ENCODE measurements at regions not wholly inside any gene's neighbourhood (a gene's known extent, or its start where the extent isn't known, plus 50 kb on each side); places are given as distances from the start of the nearest gene placed in this dataset.

DNA sequence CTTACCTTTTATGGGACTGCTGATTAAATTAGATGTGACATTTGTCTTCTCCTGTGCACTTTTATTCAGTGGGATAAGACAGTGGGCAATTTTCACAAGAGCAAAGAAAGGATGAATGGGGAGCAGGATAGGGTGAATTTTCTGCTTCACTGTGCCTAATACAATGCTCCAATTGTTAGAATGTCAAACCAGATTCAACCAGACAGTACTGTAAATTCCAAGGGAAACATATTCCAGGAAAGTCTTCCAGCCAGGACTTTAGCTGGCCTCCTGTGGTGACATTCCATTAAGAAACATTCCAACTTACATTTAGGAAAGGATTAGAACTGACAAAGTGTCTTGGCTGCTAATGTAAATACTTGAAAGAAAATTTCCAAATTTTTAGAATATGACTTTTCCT is 100.1 kb upstream of the PROK2 start:
- Histone ChIP-seq H3K27ac (ENCODE audit: low read length) (no peak overlapping the region), H3K9me2 (replicated peaks; ENCODE audit: insufficient read depth, low read length) (no peaks in the 10 kb centered on the region), H3K36me3 (ENCODE audit: insufficient read depth, low read length) (no peaks in the 10 kb centered on the region), H3K4me2 (ENCODE audit: low read depth, low read length, poor library complexity, severe bottlenecking) (no peak overlapping the region), H3K9ac (ENCODE audit: low read length) (no peak overlapping the region), H3K4me3 (ENCODE audit: low read length) (no peak overlapping the region), H2AFZ (ENCODE audit: low read length) (no peak overlapping the region), H3K79me2 (ENCODE audit: low read length) (no peaks in the 10 kb centered on the region), H4K20me1 (ENCODE audit: insufficient read depth, low read depth, low read length) (no peaks in the 10 kb centered on the region), H3K27me3 (ENCODE audit: low read length) (no peaks in the 10 kb centered on the region), H3K9me3 (ENCODE audit: low read length) (no peaks in the 10 kb centered on the region), H3K4me1 (ENCODE audit: low read length) (no peaks in the 10 kb centered on the region)
- DNase-seq, result no peak

DNA sequence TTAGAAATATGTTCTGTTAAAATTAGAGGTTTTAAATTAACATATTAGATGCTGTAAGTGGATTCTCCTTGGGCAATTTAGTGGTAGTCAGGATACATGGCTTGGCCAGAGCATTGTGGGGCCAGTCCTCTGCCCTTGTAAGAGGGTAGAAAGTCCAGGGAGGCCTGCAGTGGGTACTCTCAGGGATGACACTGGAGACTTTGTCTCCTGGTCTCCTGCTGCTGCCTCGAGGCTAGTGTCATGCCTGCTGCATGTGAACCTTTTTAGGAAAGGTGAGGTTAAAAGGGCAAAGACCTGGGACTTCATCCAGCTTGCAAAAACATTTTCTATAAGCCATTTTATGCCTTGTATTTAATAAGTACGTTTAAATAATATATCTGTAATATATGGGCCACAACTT is 96.8 kb upstream of the PROK2 start:
- Histone ChIP-seq H3K36me3 (ENCODE audit: insufficient read depth, low read length) (no peaks in the 10 kb centered on the region), H3K9me3 (ENCODE audit: low read length) (no peaks in the 10 kb centered on the region), H3K4me1 (ENCODE audit: low read length) (no peaks in the 10 kb centered on the region), H3K79me2 (ENCODE audit: low read length) (no peaks in the 10 kb centered on the region), H3K27ac (ENCODE audit: low read length) (no peak overlapping the region), H3K9me2 (replicated peaks; ENCODE audit: insufficient read depth, low read length) (no peaks in the 10 kb centered on the region), H3K4me2 (ENCODE audit: low read depth, low read length, poor library complexity, severe bottlenecking) (no peak overlapping the region), H2AFZ (ENCODE audit: low read length) (no peak overlapping the region), H4K20me1 (ENCODE audit: insufficient read depth, low read depth, low read length) (0 out of 2 replicates have a peak, but pooled peaks cover 3% of the 10 kb centered on the region), H3K27me3 (ENCODE audit: low read length) (no peaks in the 10 kb centered on the region), H3K9ac (ENCODE audit: low read length) (no peak overlapping the region), H3K4me3 (ENCODE audit: low read length) (no peak overlapping the region)
- no peak for DNase-seq

DNA sequence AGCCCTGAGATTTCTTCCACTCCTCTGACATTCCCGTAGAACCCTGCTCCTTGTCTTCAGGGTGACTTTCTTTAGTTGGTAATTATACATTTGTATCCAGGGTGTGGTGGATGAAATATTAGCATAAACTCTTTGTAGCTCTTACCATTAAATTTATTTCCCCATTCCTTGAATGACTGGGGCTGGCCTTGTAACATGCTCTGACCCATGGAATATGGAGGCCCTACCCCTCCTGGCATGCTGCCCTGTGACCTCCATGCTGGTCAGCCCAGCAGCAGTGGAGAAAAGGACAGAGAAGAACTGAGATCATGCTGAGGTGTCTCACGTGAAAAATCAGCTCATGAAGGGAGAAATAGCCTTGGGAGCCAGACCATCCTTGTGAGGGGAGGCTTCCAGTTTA is 96.1 kb upstream of the PROK2 start:
- Histone ChIP-seq H3K9ac (ENCODE audit: low read length) (no peak overlapping the region), H3K27ac (ENCODE audit: low read length) (no peak overlapping the region), H3K4me3 (ENCODE audit: low read length) (no peak overlapping the region), H3K9me2 (replicated peaks; ENCODE audit: insufficient read depth, low read length) (no peaks in the 10 kb centered on the region), H3K79me2 (ENCODE audit: low read length) (no peaks in the 10 kb centered on the region), H2AFZ (ENCODE audit: low read length) (no peak overlapping the region), H3K4me1 (ENCODE audit: low read length) (no peaks in the 10 kb centered on the region), H3K9me3 (ENCODE audit: low read length) (no peaks in the 10 kb centered on the region), H3K27me3 (ENCODE audit: low read length) (no peaks in the 10 kb centered on the region), H4K20me1 (ENCODE audit: insufficient read depth, low read depth, low read length) (0 out of 2 replicates have a peak, but pooled peaks cover 6% of the 10 kb centered on the region), H3K4me2 (ENCODE audit: low read depth, low read length, poor library complexity, severe bottlenecking) (no peak overlapping the region), H3K36me3 (ENCODE audit: insufficient read depth, low read length) (no peaks in the 10 kb centered on the region)
- no peak for DNase-seq

DNA sequence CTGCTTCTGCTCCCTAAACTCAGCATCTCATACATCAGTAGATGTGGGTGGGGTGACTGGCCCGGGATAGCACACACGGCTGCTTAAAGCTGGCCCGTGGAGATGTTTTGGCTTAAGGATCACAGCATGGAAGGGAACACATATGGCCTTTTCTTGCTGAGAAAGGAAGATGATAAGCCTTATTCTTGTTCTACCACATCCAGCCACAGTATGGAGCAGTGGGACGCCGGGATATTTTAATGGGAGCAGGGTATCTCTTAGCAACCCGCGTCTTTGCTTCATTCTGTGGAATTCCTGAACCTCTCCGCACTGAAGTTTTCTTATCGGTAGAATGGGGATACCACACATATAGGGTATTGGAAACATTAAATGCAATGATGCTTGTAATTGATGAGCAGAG is 94.1 kb upstream of the PROK2 start:
- Histone ChIP-seq H4K20me1 (ENCODE audit: insufficient read depth, low read depth, low read length) (0 out of 2 replicates have a peak, but pooled peaks cover 6% of the 10 kb centered on the region), H3K9ac (ENCODE audit: low read length) (no peak overlapping the region), H3K79me2 (ENCODE audit: low read length) (no peaks in the 10 kb centered on the region), H2AFZ (ENCODE audit: low read length) (no peak overlapping the region), H3K4me3 (ENCODE audit: low read length) (no peak overlapping the region), H3K4me2 (ENCODE audit: low read depth, low read length, poor library complexity, severe bottlenecking) (no peak overlapping the region), H3K27me3 (ENCODE audit: low read length) (no peaks in the 10 kb centered on the region), H3K9me3 (ENCODE audit: low read length) (no peaks in the 10 kb centered on the region), H3K9me2 (replicated peaks; ENCODE audit: insufficient read depth, low read length) (no peaks in the 10 kb centered on the region), H3K36me3 (ENCODE audit: insufficient read depth, low read length) (no peaks in the 10 kb centered on the region), H3K4me1 (ENCODE audit: low read length) (peaks cover 3% of the 10 kb centered on the region), H3K27ac (ENCODE audit: low read length) (no peak overlapping the region)
- no peak for DNase-seq

DNA sequence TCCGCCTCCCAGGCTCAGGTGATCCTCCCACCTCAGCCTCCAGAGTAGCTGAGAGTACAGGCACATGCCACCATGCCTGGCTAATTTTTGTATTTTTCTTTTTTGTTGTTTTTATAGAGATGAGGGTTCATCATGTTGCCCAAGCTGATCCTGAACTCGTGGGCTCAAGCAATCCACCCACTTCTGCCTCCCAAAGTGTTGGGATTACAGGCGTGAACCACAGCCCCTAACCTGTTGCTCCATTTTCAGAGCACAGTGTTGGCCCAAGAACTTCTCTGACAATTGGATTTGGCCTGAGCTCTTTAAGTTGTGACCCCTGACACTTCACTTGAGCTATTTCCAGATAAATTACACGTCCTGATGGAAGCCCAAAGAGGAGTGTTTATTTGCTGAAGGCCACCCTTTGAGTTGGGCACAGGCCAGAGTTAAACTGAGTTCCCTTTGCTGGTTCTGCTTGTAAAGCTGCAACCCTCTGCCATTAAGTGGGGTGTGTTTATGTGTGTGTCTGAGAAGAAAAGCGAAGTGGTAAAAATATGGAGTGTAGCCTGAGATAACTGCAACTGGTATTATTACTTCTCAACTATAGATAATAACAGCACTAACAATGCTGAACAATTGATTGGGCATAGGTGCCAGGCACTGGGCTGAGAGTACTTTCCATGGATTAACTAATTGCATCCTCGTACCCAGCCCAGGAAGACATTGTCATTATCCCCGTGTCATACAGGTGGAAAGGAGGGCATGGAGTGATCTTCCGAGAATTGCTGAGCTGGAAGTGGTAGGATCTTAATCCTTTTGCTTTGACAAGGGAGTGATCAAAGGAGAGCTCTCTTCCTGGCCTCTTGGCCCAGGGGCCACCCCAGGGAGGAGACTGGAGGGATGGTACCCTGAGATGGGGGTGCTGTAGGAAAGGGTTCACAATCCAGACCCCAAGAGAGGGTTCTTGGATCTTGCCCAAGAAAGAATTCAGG is 91.5 kb upstream of the PROK2 start:
- H3K27me3 ChIP-seq (ENCODE audit: low read length), result no peaks in the 10 kb centered on the region
- no peak overlapping the region for H3K9ac ChIP-seq (ENCODE audit: low read length)
- no peak overlapping the region for H3K4me3 ChIP-seq (ENCODE audit: low read length)
- no peak overlapping the region for H3K27ac ChIP-seq (ENCODE audit: low read length)
- H3K4me2 ChIP-seq (ENCODE audit: low read depth, low read length, poor library complexity, severe bottlenecking), result no peak overlapping the region
- H2AFZ ChIP-seq (ENCODE audit: low read length), result no peak overlapping the region
- H3K79me2 ChIP-seq (ENCODE audit: low read length), result no peaks in the 10 kb centered on the region
- H3K36me3 ChIP-seq (ENCODE audit: insufficient read depth, low read length), result no peaks in the 10 kb centered on the region
- H3K4me1 ChIP-seq (ENCODE audit: low read length), result peaks cover 3% of the 10 kb centered on the region
- DNase-seq, result no peak
- H3K9me2 ChIP-seq (replicated peaks; ENCODE audit: insufficient read depth, low read length), result no peaks in the 10 kb centered on the region
- H4K20me1 ChIP-seq (ENCODE audit: insufficient read depth, low read depth, low read length), result 0 out of 2 replicates have a peak, but pooled peaks cover 6% of the 10 kb centered on the region
- no peaks in the 10 kb centered on the region for H3K9me3 ChIP-seq (ENCODE audit: low read length)

DNA sequence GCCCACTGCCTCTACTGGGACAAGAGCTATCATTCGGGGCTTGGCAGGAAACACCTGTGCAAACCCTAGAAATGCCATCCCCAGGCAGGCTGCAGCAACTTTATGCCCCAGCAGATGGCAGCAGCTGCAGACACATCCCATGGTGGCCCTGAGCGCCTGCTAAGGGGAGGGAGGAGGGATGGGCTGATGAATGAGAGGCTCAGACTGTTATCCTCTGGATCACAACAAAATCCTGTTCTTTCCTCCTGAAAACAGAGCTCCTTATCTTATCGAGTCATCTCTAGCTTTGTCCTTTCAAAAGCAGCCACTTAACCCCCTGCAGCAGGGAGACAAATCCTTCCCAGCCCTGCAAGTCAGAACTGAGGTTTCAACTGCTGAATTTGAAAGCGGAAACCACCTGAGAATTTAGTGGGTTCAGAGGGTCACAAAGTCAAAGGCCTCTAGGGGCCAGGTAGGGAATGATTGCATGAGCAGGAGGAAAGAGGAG is 90.6 kb upstream of the PROK2 start:
- Histone ChIP-seq H3K27ac (ENCODE audit: low read length) (no peak overlapping the region), H3K9me3 (ENCODE audit: low read length) (no peaks in the 10 kb centered on the region), H3K9me2 (replicated peaks; ENCODE audit: insufficient read depth, low read length) (no peaks in the 10 kb centered on the region), H3K4me1 (ENCODE audit: low read length) (peaks cover 3% of the 10 kb centered on the region), H2AFZ (ENCODE audit: low read length) (no peak overlapping the region), H3K36me3 (ENCODE audit: insufficient read depth, low read length) (no peaks in the 10 kb centered on the region), H3K79me2 (ENCODE audit: low read length) (no peaks in the 10 kb centered on the region), H3K27me3 (ENCODE audit: low read length) (no peaks in the 10 kb centered on the region), H3K4me2 (ENCODE audit: low read depth, low read length, poor library complexity, severe bottlenecking) (no peak overlapping the region), H3K9ac (ENCODE audit: low read length) (no peak overlapping the region), H3K4me3 (ENCODE audit: low read length) (no peak overlapping the region), H4K20me1 (ENCODE audit: insufficient read depth, low read depth, low read length) (0 out of 2 replicates have a peak, but pooled peaks cover 6% of the 10 kb centered on the region)
- DNase-seq, result peak; percentile 89

DNA sequence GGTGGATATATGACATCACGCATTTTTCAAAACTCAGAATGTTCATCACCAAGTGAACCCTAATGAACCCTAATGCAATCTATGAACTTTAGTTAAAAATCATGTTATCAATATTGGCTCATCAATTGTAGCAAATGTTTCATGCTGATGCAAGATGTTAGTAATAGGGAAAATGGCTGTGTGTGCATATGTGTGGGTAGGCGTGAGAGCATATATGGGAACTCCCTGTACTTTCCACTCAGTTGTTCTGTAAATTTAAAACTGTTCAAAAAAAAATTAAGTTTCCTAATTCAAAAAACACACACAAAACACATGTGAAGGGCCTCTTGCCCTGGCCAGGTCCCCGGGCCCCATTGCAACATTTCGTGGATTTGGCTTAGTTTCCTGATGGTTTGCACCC is 89.7 kb upstream of the PROK2 start:
- H3K27ac ChIP-seq (ENCODE audit: low read length), result no peak overlapping the region

DNA sequence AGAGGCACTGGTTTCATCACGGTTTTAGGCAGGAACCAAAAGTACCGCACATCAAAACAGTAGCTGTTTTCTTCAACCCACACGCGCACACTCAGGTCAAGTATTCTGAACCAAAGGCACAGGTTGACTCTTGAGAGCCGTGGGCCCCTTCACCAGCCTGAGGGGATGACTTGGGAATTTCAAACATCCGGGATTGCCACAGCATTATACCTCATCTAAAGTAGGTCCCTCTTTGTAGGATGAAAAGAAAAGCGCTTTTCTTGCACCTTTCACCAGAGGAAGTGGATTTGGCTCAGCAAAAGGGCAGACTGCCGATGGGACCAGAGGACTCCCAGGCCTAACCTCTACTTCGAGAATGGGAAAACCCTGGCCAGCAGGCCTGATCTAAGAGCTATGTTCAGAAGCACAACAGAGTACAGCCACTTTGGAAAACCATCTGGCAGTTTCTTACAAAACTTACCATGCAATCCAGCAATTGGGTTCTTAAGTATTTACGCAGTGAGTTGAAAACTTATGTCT is 88.2 kb upstream of the PROK2 start:
- Histone ChIP-seq H3K79me2 (ENCODE audit: low read length) (no peaks in the 10 kb centered on the region), H3K36me3 (ENCODE audit: insufficient read depth, low read length) (no peaks in the 10 kb centered on the region), H3K4me1 (ENCODE audit: low read length) (peaks cover 3% of the 10 kb centered on the region), H3K9ac (ENCODE audit: low read length) (no peak overlapping the region), H2AFZ (ENCODE audit: low read length) (no peak overlapping the region), H3K4me2 (ENCODE audit: low read depth, low read length, poor library complexity, severe bottlenecking) (no peak overlapping the region), H3K27ac (ENCODE audit: low read length) (no peak overlapping the region), H3K4me3 (ENCODE audit: low read length) (no peak overlapping the region), H4K20me1 (ENCODE audit: insufficient read depth, low read depth, low read length) (0 out of 2 replicates have a peak, but pooled peaks cover 6% of the 10 kb centered on the region), H3K9me3 (ENCODE audit: low read length) (no peaks in the 10 kb centered on the region), H3K27me3 (ENCODE audit: low read length) (no peaks in the 10 kb centered on the region), H3K9me2 (replicated peaks; ENCODE audit: insufficient read depth, low read length) (no peaks in the 10 kb centered on the region)
- DNase-seq, result no peak

More for the DNA sequence above, 89.7 kb upstream of the PROK2 start:
- DNase-seq, result no peak
- Histone ChIP-seq H3K27me3 (ENCODE audit: low read length) (no peaks in the 10 kb centered on the region), H3K4me1 (ENCODE audit: low read length) (peaks cover 3% of the 10 kb centered on the region), H3K4me3 (ENCODE audit: low read length) (no peak overlapping the region), H3K36me3 (ENCODE audit: insufficient read depth, low read length) (no peaks in the 10 kb centered on the region), H3K9ac (ENCODE audit: low read length) (no peak overlapping the region), H4K20me1 (ENCODE audit: insufficient read depth, low read depth, low read length) (0 out of 2 replicates have a peak, but pooled peaks cover 6% of the 10 kb centered on the region), H2AFZ (ENCODE audit: low read length) (no peak overlapping the region), H3K9me3 (ENCODE audit: low read length) (no peaks in the 10 kb centered on the region), H3K9me2 (replicated peaks; ENCODE audit: insufficient read depth, low read length) (no peaks in the 10 kb centered on the region), H3K79me2 (ENCODE audit: low read length) (no peaks in the 10 kb centered on the region), H3K4me2 (ENCODE audit: low read depth, low read length, poor library complexity, severe bottlenecking) (no peak overlapping the region)
